Inflammatory macrophage treated with lipopolysaccharide for 1 hour (primary cell): ENCODE measurements at regions not wholly inside any gene's neighbourhood (a gene's known extent, or its start where the extent isn't known, plus 50 kb on each side); places are given as distances from the start of the nearest gene placed in this dataset.
"Not testable (repeated sequence)": the region's sequence is repeated elsewhere in the genome, so short reads cannot be mapped to it uniquely, and the experiment has no call there.

ENCODE experiments used
- DNase-seq, 2 donors: peaks; one replicate each; pipeline ENCODE4 v3.0.0-alpha.2; 2020 to 2022

- DNase-seq, result no peak
Measured at GRCh38 chr7:114173170-114173890, 241.3 kb upstream of the FOXP2 start.

GRCh38 chr7:114169389-114169788, 245.2 kb upstream of the FOXP2 start:
- DNase-seq, result not testable (repeated sequence)

GRCh38 chr7:114160925-114161324, 242.1 kb upstream of the PPP1R3A start:
- DNase-seq, result no peak

GRCh38 chr7:114158854-114159253, 240.0 kb upstream of the PPP1R3A start:
- DNase-seq, result no peak

- DNase-seq, result no peak
Measured at GRCh38 chr7:114158275-114158674, 239.5 kb upstream of the PPP1R3A start.

GRCh38 chr7:114156178-114156577, 237.4 kb upstream of the PPP1R3A start:
- no peak for DNase-seq

- no peak for DNase-seq
Measured at GRCh38 chr7:114155116-114156110, 236.6 kb upstream of the PPP1R3A start.

GRCh38 chr7:114153700-114154099, 234.9 kb upstream of the PPP1R3A start:
- DNase-seq, result no peak

GRCh38 chr7:114152314-114152938, 233.6 kb upstream of the PPP1R3A start:
- DNase-seq, result no peak

GRCh38 chr7:114151777-114152176, 233.0 kb upstream of the PPP1R3A start:
- DNase-seq, result no peak

- DNase-seq, result no peak
Measured at GRCh38 chr7:114150689-114151088, 231.9 kb upstream of the PPP1R3A start.

GRCh38 chr7:114148779-114149178, 230.0 kb upstream of the PPP1R3A start:
- peak in 1 of 2 donors; percentile 18 for DNase-seq

- DNase-seq, result no peak
Measured at GRCh38 chr7:114141415-114141814, 222.6 kb upstream of the PPP1R3A start.

GRCh38 chr7:114140561-114140960, 221.8 kb upstream of the PPP1R3A start:
- no peak for DNase-seq

- DNase-seq, result not testable (repeated sequence)
Measured at GRCh38 chr7:114139690-114140089, 220.9 kb upstream of the PPP1R3A start.

GRCh38 chr7:114138587-114138986, 219.8 kb upstream of the PPP1R3A start:
- DNase-seq, result no peak

GRCh38 chr7:114133717-114134116, 214.9 kb upstream of the PPP1R3A start:
- DNase-seq, result no peak

GRCh38 chr7:114130866-114131265, 212.1 kb upstream of the PPP1R3A start:
- DNase-seq, result no peak

GRCh38 chr7:114128880-114129279, 210.1 kb upstream of the PPP1R3A start:
- no peak for DNase-seq

GRCh38 chr7:114126095-114126494, 207.3 kb upstream of the PPP1R3A start:
- DNase-seq, result no peak

GRCh38 chr7:114112806-114113205, 194.0 kb upstream of the PPP1R3A start:
- DNase-seq, result no peak

- no peak for DNase-seq
Measured at GRCh38 chr7:114110666-114111065, 191.9 kb upstream of the PPP1R3A start.

GRCh38 chr7:114109721-114110120, 190.9 kb upstream of the PPP1R3A start:
- DNase-seq, result no peak
